Pons (tissue), 1 donor: ENCODE measurements at regions not wholly inside any gene's neighbourhood (a gene's known extent, or its start where the extent isn't known, plus 50 kb on each side); places are given as distances from the start of the nearest gene placed in this dataset.
"Not testable (repeated sequence)": the region's sequence is repeated elsewhere in the genome, so short reads cannot be mapped to it uniquely, and the experiment has no call there.

Experiments
- DNase-seq: peaks from one replicate; pipeline ENCODE4 v3.0.0-alpha.2; 2016; ENCODE audit warnings: low spot score

DNA sequence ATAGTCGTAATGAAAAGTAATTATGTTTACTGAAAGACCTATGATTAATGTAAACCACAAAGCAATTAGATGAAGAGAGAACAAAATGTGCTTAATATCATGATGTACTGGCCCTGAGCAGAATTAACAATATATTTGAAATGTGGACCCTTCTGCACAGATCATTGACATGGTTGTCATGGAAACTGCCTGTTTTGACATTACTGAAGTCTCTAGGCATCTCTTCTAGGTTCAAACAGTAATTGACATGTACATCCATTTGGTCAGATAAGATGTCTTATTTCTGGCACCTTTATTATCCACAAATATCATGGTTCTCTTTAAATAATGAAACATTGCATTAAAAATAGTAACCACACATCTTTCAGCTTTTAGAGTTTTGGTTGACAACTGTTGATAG lies 251.7 kb upstream of the GNPDA2 start:
- DNase-seq, result no peak

DNA sequence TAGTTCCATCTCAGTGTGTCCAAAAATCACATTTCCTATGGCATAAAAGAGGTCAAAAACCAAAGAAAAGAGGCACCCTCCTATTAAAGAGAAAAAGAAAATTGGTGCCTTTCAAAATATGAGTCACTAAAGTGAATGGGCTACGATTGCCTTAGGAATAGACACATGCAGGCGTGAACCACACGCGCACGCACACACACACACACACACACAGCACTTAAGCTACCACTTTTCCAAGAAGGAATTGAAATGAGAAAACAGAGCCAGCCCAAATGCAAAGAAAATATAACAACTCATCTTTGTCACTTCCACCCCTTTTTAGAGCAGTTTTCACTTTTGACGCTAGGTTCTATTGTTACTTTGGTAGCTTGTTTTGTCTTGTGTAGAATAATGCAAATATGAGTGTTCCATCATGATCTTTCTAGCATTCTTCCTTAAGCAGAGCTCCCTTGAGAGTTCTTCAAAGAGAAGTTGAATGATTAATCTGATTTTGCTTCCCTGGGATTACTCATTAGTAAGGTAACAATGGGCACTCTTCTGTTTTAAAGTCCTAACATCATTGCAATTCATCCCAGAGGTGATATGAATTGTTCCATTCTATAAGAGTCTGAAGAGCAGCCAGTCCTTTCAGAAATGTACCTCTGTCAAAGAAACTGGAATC lies 239.2 kb upstream of the GNPDA2 start:
- no peak for DNase-seq

DNA sequence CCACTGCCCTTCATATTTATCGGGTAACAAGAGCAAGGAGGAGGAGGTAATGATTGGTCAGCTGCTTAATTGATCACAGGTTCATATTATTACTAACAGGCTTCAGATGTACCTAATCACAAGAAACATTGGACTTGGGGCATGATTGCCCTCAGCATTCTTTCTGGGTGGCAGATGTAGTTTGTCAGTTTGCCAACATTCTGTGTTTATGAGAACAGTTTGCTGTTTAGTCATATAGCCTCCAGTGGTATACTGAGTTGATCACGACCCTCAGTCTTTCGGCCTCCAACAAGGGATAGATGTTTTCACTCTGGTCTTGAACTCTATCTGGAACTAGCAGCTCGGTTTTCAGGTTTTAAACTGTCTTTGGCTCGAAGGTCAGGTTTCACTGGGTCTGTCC lies 237.7 kb upstream of the GNPDA2 start:
- not testable (repeated sequence) for DNase-seq

DNA sequence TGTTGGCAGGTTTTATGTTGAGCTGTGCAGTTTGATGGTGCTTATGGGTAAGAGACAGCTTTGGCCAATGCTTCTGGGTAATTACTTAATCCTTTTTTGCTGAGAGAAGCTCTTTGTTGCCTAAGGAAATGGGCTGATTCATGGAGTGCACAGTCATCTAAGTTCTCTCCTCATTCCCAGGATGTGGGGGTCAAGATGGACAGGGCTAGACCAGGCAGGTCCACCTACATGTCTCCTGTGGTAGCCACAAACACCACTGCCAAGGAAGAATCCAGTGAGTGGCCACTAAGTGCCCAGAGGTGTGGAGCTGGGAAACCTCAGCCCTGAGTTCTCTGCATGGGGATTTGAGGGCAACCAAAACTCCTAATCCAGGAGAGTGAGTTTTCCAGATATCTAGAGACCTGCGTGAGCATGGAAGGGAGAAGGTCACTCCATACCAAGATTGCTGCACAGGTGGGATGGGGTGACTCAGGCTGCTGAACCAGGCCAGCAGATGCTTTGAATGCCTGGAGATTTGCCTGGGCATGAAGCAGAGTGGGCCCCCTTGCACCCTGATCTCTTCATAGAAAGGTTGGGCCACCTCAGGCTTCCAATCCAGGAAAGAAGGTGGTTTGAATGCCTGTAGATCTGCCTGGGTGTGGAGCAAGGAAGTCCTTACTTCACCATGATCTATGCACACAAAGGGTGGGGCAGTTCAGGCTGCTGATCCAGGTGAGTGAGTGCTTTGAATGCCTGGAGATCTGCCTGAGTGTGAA lies 234.8 kb upstream of the GNPDA2 start:
- no peak for DNase-seq

DNA sequence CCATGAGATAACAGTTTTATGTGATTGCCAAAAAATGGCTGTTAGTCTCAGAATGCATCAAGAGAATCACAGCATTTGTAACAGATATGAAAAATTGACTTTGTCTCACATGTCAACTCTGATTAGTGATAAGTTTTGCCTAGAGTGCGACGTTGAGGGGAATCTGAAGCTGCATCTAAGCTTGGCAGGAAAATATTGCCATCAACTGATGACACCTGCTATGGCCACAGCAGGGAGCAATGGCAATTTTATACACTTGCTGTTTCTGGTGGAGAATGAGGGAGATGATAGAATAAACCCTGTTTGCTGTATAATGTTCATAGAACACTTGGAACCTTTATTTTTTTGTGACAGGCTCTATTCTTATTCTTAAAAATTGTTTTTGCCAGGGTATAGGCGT lies 205.4 kb upstream of the GNPDA2 start:
- DNase-seq, result no peak

DNA sequence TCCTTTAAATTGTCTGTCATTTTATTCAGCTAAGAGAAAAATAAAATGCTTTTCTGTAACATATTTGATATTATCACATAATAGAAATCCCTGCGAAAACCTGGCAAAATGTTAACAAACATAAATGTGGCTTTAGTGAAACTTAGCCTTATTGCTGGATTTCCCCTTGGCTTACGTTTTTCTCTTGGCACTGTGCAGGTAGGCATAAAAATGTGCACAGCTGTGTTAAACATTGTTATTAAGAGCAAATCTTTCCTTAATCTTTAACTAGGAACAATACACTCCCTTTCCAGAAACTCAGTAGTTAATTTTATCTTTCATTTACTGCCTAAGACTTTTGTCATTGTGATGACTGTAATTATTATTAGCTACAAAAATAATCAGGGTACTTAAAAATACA lies 202.4 kb upstream of the GNPDA2 start:
- DNase-seq, result no peak

DNA sequence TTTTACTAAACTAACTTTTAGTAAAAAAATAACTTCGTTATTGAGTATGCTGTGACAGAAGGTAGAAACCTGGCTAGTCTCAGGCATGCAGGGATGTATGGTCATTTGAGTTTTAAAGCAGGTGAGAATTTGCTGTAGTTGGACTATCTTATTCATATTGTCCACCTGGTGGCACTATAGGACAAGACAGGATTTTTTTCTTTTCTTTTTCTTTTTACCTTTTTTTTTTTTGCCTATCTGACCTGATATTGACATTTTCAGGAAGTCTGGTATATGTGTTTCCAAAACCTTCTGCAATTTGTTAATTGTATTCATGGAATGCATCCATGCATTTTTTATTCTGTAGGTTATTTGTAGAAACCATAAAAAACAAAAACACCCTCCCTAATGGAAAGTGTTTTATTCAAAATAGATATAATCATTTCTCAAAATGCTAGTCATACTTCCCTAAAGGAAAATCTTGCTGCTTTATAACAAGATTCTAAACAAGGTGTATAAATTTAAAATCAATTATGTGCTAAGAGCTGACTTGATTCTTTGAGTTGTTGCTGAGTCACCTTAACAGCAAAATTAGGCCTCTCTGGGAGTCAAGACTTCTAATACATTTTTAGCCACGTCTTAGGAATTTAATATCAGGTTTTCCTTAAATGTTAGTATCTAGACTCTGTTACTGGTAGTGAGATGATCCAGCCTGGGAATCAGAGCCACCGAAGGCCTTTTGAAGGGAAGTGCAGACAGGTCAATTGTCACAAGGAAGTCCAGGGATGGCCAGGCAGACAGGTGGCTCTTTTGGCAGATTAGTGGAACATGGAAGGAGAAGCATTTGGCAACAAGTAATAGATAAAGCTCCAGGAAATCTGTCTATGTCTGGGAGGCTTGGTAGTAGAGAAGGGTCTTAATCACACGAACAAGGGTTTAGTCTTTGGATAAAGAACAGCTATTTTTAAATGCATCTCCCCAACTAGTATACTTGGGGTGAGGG lies 201.3 kb upstream of the GNPDA2 start:
- peak; percentile 36 for DNase-seq

DNA sequence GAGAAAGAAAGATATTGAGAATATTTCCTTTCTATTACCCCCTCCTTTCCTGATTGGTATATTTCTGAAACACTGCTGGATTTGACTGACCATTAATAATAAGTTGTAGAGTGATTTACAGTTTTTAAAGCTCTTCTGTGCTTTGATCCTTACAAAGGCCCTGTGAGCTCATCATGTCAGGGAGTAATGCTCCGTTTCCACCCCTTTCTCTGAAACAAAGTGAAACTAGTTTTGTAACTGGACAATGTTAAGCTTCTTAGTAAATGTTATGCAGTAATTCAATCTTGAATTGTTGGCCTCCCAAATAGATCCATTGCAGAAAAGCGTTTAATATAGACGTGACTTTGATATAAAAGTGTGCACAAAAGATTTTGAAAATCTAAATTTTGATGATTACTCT lies 190.1 kb upstream of the GNPDA2 start:
- DNase-seq, result peak; percentile 37

DNA sequence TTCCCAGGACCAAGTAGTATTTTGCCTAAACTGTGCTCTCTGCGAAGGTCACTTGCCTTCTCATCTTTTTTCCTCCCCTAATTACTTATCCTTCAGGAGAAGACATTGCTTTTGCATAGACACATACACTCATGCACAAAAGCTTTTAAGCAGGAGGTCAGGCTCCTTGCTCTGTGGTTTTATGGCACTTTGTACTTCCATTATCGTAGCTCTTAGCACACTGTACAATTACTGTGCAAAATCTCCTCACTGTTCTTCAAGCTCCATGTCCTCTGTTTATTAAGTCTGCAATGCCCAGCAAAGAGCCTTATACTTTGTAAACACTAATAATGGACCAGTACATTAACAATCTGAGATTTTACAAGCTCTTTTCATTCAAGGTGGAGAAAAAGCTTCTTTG lies 188.4 kb upstream of the GNPDA2 start:
- DNase-seq, result no peak

DNA sequence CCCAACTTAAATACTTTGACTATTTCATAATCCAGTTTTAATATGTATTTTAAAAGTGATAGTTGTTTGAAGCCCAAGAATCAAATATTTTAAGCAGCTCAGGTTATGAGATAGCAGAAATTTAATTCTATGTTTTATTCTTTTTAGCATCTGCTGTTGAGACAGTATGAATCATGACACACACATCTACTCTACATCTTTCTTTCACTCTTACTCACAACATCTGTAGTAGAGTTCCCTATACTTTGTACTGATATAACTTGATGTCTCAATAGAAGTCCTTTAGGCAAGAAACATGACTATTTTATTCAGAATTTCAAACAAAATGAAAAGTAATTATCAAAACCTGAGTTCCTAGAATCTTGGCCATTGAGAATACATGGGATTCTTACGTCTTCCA lies 187.9 kb upstream of the GNPDA2 start:
- DNase-seq, result no peak

DNA sequence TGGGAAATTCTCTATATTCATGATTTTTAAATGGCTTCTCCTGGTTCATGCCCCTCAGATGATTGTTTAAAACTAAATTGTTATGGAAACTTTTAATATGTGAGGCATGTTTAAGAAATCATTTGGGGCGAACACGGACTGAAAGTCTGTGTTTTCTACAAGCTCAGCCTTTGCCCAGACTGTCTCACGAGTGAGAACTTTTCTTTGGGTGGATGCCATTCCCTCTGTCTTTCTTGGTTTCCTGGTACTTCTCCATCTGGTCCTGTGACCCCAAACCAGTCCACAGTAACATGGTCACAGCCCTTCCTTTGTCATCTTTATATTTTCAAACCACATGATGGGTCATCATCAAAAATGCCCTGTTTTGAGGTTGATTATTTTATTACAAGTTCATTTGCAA lies 186.6 kb upstream of the GNPDA2 start:
- no peak for DNase-seq

DNA sequence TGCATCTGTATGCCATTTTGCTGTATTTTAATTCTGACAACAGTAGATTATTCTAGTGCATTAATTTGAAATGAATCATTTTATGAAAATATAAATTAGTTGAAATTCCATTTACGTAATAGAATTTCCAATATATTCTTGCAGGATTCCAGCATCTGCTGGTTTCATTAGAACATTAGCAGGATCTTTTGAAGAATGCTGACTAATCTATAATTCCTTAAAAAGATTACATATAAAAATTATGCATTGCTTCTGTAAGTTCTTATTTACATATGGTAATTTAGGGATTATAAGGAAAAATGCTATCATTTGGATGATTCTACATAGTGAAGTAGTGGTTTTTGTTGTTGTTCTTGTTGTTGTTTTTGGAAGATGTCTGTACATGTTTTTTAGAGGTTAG lies 182.2 kb upstream of the GNPDA2 start:
- DNase-seq, result no peak

DNA sequence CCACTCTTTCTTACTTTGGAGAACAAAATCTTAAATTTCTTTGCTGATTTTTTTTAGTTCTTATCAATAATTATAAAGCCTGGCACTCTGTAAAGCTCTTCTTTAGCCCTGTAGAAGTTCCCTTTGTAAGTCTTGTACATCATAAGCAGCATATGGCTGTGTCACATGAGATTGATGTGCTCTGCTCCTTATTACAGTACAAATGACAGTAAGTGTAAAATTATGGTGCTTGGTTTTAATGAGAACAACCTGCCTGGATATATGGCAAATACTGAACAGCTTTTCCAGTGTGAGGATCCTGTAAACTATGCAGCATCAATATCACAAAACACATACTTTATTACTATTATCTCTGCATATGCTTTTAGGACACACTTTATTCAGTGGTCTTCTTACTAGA lies 145.9 kb upstream of the GNPDA2 start:
- peak; percentile 16 for DNase-seq

DNA sequence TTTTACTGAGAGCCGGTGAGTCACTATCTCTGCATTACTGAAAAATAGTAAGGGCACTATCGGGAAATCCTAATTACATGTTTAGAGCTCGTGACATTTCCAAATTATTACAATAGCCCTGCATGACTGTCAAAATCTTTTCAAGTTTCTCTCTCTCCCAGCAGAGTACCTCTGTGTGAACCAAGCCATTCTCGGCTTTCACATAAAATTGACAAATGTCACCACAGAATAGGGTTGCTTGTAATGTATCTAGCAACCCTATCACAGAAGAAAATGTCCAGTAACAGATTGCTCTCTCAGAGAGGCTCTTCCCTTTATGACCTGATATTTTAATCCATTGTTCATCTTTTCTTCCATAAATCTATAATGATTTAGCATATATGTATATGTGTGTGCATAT lies 144.8 kb upstream of the GNPDA2 start:
- no peak for DNase-seq

DNA sequence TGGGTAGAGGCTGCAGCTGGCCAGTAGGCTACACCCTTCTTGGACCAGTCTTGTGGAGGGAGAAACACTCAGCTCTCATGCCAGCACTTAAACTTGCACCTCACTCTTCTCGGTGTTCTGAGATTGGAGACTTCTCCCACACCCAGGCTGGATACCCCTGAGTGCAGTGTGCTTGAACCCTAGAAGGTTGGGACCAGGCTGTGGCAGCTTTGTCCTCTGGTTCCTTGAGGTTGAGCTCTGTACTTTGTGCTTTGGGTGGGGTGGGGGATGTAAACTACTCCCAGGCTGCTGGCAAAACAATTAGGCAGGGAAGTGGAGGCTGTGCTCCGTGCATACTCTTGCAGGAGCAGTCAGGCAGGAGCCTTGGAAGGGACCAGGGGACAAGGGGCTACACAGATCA lies 143.6 kb upstream of the GNPDA2 start:
- no peak for DNase-seq

DNA sequence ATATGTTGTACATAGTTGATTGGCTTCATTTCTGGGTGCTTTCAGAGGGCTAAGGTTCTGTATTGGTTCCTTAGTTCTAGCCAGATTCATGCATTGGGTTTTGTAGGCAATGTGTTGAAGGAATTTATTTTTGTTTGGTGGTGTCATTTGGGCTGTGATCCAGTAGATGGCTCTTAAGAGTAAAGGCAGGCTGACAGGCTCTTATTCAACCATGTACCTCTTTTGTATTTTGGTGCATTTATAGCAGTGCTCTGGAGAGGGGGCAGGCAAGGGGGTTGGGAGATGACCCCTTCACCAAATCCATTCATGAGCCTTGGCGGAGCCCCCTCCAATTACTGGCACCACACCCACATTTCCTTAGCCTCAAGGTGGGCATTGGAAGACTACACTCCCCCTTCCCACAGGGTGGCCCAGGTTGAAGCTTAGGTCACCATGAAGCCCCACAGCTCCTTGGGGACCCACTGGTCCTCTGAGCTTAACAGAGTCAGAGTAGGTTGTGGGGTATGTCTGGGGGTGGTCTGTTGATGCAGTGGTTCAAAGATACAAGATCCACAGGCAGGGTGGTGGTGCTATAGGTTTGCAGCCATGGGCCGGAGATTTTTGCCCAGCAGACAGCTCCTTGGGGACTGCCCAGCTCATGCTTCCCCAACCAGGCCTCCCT lies 143.0 kb upstream of the GNPDA2 start:
- DNase-seq, result no peak

DNA sequence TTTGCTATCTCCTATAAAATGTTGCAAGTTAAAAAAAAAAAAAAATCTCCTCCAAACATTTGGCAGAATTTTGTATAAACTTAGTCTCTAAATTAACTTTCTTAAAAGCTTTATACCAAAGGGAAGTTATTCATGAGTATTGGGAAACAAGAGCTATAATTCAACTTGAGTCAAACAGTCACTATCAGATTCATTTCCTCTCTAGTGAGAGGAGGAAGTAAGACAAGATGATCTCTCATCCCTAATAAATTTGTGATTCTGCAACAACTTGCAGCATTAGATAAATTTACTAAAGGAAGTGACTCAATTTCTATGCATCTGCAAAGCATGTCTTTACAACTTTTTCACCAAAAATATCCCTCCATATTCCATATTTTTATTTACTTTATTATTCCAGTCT lies 135.4 kb upstream of the GNPDA2 start:
- DNase-seq, result no peak

DNA sequence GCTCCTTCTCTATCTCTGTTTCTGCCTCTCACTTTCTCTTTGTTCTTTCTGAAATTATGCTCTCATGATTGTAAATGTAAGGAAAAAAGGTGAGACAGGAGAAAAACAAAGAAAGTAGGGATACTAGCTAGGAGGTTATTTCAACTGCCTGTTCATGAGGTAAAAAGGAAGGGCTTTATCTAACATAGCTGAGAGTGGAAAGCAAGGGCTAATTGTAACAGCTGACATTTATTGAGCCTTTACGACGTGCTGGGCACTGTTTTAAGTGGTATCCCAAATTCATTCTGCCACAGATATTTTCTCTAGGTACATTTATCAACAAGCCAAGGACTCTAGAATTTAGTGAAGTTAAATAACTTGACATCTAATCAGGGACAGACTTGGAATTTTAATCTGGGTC lies 133.1 kb upstream of the GNPDA2 start:
- no peak for DNase-seq

DNA sequence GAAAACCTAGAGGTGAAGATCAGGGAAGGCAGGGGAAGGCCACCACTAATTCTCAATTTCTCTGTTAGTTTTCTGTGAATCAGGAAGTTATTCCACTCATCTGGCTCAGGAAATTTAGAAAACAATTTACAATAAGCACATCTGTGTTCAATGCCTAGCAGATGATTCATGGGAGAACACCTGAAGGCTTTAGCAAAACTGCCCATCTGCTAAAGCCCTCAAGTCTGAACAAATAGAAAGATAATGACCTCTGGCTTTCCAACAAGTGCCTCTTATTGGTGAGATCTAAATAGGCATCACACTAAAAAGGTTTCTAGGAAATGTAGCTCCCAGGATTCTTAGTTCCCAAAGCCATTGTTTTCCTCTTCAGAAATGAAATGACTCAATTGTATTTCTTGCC lies 122.1 kb upstream of the GNPDA2 start:
- no peak for DNase-seq

DNA sequence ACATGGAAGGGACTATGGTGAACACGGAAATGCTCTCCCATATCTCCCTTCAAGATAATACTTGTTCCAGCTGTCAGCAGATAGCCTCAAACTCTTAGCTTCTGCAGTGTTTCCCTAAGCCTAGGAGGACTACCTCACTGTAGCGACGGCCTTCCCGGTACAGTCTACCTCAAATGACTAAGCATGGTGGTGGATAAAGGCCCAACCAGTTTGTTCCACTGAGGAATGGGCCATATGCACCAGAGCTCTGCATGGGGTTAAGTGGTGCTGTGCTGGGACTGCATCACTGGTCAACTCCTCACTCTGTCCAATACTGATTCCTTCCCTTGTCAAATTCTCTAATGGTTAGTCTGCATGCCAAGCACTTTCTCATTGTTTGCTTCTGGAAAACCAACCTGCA lies 119.6 kb upstream of the GNPDA2 start:
- no peak for DNase-seq

DNA sequence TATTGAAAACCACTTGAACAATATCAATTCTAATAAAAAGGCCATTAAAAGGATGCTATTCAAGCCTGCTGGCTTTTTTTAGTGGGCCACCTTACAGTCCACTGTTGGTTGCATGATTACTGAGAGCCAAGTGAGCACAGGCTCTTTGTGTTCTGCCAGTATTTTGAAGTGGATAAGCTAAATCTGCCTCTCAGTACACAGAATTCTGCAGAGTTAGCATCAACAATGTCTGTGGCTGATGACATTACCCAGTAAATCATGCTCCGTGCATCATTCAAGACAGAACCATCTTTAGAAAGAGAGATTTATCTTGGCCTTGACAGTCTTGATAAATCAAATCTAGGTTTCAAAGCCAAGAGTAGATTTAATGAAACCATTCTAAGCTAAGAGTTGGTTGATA lies 119.0 kb upstream of the GNPDA2 start:
- no peak for DNase-seq

DNA sequence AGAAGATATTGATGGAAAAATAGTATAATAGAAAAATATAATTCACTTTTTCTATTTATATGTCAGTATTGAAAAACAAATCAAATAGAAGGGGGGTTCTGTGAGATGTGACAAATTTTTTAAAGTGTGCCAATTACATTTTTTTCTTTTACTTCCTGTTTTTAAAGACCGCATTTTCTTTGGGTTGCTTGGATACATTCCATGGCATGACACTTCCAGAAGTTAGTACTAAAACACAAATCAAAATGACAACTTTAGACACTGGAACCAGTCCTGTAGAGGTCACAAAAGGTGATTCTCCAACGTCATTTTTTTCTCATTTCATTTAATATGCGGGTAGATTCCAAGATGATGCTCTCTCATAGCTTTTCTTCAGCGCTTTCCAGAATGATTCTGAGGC lies 116.2 kb upstream of the GNPDA2 start:
- DNase-seq, result no peak
